HCEC 1CT (cell line): ENCODE measurements at regions not wholly inside any gene's neighbourhood (a gene's known extent, or its start where the extent isn't known, plus 50 kb on each side); places are given as distances from the start of the nearest gene placed in this dataset.
A peak's percentile ranks its signal among the peaks of the same experiment; 100 is the strongest.

Experiments used
- DNase-seq: peaks from one replicate; pipeline ENCODE4 v3.0.0-alpha.2; 2017

DNA sequence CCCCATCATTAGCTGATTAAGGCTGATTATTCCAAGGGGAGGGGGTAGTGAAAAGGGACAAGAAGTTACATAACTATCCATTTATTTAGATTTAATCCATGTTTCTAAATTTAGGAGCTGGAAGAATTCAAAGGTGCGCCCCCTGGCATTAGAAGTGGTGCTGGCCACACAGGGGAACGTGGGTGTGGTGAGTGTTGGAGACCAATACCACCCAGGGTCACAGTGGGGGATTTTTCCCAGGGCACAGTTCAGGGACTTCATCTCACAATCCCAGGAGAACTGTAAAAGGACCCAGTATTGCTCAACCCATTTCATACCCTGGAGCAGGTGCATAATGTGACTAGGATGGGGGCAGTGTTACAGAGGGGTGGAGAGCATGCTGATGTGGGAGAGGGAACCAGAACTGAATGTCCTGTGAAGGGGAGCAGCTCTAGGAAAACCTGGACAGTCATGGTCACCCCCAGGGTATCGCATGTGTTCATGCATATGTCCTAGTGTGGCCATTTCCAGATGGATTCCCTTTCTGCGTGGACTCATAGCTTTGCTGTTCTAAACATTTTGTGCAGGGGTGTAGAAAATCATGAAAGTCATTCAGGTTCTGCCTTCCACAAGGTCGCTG is 110.3 kb downstream of the LSM3 start:
- DNase-seq = no peak

DNA sequence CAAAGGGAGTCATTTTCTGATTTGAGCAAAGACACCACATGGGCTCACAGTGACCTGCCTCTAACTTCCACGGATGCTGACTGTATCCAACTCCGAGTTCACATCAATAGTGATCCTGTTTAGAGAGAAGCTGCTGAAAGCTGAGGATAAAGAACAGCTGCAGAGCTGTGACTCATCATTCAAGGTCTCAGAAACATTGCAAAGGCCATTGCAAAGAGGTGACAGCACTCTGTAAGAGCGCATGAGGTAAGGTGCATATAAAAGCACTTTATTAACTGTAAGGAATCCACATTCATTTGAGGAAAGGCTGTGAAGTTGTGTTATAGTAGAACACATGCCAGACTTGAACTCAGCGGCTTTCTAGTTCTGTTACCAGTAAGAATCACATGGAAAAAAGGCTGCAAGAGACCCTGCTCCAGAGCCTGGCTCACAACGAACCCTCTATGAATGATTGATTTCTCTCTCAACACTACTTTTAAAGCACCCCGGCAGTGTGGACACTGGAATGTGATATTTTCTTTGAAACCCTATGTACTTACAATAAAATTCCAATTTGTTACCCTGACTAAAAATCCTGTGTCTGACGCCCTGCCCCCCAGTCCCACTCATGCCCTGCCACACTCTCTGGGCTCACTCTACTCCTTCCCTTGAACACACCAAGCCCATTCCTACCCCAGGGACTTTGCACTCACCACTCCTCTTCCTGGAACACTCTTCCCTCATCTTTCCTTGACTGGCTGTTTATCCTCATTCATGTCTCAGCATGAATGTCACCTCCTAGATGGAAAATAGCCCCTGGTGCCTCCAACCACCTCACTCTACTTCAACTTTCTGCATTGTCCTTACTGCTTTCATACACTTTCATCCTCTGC is 111.2 kb downstream of the LSM3 start:
- peak; percentile 73 for DNase-seq

DNA sequence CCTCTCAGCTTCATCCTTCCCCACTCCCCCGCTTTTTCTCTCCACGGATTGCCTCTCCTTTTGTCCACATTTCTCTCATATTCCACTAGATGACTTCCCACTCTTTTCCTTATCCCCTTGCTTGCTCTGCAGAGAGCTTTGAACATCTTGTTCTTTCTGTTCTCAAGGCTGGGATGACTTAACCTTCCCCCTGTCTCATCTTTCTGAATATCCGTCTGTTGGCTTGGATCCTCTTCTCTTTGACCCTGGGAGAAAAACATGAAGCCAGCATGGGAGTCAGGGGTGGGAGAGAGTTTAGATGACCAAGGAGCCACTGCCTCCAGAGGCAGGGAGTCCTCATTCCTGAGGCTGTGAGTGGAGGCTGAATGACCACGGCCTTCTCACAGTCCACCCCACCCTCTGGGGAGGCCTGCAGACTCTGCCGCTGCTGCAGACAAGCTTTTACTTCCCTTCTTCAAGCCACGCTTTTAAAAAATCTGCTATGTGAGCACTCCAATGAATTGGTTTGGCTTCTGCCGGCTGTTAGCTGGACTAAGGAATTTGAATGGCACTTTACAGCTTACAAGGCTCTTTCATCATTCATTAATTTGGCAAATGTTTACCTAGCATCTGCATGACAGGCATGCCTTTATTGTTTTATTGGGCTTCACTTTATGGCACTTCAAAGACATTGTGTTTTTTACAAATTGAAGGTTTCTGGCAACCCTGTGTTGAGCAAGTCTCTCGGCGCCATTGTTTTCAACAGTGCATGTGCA is 111.6 kb upstream of the SLC6A6 start:
- no peak for DNase-seq

DNA sequence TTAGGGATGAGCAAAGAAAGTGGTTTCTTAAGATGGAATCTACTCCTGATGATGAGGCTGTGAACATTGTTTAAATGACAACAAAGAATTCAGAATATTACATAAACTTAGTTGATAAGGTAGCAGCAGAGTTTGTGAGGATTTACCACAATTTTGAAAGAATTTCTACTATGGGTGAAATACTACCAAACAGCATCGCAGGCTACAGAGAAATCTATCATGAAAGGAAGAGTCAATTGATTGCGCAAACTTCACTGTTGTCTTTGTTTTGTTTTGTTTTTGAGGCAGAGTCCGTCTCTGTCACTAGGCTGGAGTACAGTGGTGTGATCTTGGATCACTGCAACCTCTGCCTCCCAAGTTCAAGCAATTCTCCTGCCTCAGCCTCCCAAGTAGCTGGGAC is 107.4 kb upstream of the SLC6A6 start:
- DNase-seq = no peak

DNA sequence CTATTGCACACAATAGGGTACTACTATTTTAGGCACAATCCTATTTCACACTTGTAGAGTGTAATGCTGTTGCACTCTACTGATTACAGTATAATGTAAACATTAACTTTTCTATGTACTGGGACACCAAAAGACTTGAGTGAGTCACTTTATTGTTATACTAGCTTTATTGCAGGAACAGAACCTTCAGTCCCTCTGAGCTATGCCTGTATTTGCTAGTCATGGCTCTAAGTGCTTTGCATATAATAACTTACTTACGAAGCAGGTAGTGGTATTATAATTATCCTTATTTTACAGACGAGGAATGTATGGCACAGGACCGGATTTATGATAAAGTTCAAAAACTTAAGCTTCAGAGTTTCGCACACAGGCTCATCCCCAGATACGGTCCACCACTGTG is 106.6 kb upstream of the SLC6A6 start:
- DNase-seq = no peak

DNA sequence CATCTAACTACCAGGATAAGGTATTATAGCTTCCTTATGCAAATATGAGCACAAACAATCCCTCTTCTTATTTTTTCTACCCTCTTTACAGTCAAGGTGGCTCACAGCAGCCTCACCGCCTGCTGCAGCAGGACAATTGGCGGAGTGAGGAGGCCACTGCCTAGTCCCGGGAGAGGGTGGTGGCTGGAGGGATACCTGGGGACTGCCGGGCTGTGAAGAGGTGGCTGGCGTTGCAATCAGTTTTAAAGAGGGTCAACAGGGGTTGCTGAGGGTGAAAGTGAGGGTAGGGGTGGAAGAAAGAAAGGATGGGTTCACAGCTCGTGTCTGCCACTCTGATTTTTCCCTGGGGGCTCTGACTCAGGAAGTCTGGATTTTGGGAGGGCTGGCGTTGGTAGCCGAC is 105.1 kb upstream of the SLC6A6 start:
- no peak for DNase-seq

DNA sequence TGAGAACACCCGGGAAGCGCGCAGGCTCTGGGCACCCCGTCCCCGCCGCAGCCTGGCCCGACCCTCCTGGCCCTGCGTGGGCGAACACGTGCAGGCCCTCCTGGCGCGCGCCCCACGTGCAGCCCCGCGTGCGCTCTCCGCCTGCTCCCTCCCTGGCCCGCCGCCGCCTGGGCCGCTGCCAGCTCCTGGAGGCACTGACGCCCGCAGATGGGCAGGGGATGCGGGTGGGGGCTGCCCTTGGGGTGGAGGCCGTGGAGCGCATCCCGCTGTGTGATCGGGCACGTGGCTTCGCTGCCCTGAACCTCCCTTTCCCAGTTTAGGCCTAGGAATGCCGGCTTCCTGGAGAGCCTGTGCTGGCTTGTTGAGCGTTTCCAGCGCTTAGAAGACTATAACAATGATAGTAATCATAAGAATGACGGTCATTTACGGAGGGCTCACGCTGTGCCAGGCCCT is 104.6 kb upstream of the SLC6A6 start:
- no peak for DNase-seq

DNA sequence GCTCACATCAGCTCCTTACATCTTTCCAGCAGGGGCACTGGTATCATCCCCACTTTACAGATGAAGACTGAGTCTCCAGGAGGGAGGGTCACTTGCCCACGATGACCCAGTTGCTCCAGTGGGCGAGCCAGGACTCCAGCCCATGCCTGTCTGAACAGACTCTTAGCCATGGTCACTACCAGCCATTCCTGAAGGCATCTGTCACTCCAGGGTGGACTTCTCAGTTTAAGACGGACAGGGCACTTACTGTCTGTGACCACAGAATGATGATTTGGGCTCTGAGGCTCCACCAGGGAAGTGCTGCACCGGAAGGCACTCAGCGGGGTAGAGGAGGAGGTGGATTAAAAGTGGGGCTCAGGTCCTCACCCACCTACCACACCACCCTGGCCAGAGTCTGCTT is 104.0 kb upstream of the SLC6A6 start:
- DNase-seq = no peak

DNA sequence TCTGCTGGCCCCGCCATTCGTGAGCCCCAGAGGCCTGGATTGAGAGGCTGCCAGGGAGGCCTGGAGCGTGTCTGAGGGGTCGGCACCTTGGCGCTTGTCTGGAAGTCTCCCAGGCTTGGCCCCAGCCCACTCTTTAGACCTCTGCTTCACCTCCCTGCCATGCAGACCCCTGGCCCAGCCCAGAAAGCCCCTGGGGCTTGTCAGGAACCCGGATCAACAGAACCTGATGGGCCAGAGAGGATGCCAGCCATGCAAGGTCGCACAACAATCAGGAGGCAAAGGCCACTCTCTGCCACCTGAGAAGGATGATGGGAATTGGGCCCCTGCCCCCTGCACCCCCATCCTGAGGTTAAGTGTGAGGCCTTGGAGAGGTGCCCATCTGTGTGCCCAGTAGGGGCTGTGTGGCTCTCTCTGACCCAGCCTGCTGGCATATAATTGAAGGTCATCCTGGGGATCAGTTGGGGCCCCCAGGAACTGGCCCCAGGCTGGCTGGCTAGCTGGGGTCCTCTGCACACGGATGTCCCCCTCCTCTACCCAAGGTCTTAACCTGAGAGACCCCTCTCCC is 103.3 kb upstream of the SLC6A6 start:
- DNase-seq = no peak

DNA sequence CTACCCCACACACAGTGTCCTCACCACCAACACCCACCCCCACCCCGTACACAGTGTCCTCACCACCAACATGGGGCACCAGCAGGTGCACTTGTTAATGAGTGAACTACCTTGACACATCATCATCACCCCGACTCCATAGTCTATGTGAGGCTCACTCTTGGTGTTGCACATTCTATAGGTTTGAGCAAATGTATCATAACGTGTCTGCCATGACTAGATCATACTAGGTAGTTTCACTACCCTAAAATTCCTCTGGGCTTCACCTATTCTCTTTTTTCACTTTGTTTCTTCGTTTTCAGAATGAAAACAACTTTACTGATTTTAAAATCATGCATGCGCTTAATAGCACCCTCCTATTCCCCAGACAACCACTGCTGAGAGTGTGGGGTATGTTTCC is 102.6 kb upstream of the SLC6A6 start:
- no peak for DNase-seq

DNA sequence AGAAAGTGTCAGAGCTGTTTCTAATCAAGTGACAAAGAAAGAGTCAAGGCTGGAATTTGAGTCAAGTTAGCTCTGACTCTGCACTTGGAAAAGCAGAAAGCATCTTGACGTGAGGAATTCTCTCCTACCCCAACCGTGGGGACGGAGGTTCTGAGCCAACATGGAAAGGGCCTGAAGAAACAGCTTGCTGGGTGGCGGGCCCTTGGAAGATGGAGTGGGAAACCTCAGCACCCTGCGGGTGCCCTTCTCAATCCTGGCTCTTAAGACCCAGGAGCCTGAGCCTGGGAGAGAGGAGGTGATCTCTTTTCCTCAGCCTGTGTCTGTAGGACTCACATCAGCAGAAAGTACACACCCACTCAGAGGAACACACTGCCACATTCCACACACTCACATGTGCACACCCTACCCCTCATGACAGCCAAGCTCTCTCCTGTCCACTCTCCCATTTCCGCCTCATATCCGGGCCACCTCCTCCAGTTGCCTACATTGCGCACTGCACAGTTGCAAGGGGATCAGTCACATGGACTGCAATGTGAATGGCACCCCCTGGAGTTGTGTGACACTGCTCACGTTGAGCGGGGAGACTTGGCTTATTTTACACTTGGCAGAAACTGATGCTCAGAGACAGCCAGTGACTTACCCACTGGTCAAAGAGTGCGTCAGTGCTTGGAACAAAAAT is 101.5 kb upstream of the SLC6A6 start:
- no peak for DNase-seq

DNA sequence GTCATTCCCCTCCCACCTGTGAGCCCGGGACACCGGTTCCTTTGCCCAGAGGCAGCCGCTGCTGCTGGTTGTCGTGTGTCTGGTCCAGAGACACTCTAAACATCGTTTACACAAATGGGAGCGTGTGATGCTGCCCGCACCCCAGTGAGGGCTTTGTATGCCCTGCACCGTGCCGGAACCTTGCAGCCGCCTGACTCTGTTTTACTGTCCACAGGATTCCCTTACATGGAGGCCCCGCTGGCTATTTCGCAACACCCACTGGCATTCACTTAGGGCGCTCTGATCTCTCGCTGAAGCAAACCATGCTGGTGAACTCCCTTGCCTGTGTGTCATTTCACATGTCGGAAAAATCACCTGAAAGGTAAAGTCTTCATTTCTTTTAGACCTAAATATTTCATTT is 100.8 kb upstream of the SLC6A6 start:
- DNase-seq = no peak

DNA sequence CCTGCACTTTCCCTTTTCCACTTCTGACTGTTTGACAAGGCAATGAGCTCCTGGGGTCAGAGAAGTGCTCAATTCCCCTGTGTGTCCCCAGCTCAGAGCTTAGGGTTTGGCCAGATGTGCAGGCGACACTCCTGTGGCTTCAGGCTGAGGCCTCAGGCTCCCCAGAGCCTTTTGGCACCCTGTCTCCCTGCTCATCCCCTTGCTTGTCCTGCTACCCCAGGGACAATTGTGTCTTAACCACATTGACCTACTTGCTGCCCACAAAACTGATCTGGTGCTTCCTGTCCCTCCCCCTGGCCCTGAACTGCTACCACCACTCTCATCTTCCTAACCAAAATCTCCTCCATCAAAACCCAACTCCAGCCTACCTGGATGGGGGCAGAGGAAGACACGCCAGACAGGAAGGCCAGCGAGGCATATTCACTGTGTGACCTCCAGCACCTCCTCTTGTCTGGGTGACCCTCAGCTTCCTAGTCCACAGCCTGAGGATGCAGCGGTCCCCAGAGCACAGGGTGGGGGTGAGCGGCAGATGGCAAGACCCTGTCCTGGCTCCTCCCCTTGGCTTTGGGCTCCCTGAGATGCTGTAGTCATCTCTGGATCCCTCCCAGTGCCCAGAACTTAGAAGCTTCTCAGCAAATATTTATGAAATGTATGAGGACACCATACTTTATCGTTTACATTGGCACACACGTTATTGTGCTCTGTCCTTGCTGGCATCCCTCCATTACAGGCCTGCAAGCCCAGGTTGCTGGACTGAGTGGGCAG is 98.9 kb upstream of the SLC6A6 start:
- DNase-seq = no peak

DNA sequence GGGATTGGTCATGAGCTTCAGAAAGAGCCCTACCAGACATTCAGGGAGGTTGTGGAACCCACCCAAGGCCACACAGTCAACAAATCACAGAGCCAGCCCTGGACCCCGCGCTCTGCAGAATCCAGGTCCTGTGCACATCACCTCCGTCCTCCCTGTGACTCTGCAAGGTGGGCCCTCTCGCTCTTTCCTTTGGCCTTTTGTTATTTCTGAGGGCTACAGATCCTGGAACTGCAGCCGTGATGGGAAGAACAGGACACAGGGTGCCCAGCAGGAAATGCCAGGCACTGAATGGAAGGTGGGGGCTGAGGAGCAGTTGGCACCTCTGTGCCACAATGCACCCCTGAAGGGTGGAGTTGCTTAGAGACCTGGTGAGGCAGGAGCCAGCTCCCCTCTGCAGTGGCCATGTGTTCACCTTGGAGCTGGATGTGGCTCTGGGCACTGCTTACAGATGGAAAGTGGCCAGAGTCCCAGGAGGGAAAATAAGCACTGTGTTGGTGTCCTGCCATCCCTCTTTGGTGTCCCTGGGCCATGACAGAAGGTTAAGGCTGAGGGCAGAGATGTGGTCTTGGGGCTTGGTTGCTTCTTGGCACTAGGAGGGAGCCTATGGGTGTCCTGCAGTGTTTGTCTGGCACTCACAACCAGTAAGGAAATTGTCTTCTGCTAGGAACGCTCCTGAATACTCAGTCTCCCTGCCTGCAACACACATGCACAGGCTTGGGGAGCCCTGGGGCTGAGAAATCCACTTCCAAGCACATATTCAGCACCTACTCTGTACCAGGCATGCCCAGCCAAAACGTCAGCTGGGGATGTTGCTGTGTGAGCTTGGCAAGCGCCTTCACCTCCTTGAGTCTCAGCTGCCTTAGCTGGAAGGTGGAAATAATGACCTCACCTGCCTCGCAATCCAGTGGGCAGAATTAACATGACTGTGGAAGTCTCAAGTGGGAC is 98.0 kb upstream of the SLC6A6 start:
- DNase-seq = no peak

DNA sequence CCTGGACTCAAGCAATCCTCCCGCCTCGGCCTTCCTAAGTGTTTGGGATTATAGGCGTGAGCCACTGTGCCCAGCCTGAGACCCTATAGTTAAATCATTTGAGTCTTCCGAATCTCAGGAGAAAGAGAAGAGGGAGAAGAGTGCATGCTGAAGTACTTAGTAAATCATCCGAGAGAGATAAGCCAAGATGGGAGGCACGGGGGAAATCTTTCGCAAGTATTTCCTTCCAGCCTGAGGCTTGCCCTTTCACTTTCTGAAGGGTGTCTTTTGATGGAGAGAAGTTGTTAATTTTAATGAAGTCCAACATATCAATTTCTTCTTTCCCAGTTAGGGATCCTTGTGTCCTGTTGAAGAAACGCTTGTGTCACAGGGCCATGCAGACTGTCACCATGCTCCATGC is 97.1 kb upstream of the SLC6A6 start:
- no peak for DNase-seq

DNA sequence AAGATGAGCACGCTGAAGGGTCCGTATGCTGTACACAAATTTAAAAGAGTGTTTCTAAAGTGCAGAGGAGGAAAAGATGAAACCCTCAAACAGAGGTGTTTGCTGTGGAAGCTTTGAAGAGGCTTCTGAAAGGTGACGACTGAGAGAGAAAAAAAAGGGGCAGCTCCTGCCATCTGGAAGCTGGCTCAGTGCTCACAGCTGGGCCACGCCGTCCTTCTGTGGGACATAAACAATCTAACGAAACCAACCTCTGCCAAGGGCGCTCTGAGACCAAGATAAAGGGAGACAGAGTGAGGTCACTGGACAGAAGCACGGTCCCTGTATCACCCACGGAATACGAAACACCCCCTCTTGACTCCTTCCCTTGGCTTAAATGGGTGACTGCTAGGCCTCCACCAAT is 96.3 kb upstream of the SLC6A6 start:
- no peak for DNase-seq

DNA sequence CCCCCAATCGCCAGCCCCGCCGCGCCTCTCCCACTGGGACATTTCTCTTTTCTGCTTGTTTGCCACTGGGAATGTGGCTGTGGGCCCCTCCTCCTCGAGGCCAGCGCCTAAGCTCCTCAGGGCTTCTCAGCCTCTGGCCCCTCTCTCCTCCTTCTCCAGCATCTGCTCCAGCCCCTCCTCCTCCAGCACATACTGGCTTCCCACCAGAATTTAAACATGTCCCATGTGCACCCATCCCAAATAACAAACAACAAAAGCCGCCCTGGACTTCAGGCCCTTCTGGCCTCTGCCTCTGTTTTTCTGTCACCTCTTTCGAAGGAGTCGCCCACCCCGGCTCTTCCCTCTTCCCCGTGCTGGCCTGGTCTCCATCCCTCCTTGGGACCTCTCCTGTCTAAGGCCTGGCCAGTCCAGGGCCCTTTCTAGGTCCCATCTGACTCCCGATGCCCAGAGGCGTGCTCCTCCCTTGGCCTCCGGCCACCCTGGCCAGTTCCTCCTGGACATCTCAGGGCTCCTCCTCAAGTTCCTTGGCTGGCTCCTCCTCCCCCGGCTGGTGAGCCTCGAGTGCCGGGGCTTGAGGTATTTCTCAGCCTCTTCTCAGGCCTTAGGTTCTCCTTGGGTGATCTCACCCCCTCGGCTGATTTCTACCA is 94.6 kb upstream of the SLC6A6 start:
- no peak for DNase-seq

DNA sequence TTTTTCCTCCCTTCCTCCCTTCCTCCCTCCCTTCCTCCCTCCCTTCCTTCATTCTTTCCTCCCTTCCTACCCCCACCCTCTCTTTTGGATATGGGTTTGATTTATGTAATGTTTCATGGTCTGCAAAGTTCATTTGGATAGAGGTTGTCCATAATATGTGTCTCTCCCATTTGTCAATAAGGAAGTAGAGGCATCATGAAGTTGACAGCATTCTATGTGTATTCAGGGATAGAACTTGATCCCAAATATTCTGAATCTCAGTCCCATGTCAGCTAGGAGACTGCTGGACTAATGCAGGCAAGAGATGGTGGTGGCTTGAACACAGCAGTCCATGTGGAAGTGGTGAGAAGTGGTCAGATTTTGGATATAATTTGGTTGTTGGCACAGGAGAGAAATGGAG is 90.7 kb upstream of the SLC6A6 start:
- DNase-seq = no peak

DNA sequence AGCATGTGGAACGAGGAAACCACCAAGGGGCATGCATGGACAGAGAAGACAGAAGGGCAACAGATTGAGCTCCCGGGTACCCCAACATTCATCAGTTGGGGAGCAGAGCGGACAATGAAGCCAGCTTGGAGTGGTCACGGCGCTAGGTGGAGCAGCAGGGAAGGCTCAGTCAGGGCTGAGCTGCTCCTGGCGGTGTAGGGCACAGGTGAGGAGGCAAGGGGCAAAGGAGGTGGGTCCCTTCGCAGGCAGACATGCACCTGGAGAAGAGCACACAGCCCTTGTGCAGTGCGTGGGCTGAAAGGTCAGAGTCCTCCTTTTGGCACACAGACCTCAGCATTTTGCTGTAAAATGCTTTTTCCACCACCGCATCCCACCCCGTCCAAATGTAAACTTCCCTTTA is 90.0 kb upstream of the SLC6A6 start:
- DNase-seq = no peak

DNA sequence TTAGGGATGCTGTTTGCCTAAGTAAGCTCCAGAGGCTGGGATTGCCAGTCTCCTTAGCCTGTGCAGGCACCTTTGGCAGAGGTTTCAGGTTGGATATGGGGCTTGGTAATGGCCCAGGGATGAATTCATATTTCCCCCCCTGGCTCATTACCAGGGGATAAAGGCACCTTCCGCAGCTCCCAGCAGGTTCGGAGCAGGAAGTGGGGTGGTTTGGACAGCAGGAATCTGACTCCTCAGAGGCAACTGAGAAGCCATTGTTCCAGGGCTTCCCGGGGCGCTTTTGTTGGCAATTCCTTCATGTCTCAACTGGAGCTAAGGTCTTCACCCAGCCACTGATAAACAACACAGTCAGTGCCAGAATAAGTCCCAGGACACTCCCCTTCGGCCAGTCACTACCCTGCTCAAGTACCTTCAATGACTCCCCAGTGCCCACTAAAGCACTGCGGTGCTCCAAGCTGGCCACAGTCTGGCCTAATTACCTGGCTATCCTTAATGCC is 85.3 kb upstream of the SLC6A6 start:
- DNase-seq = no peak
